ENCODE measurements at regions not wholly inside any gene's neighbourhood (a gene's known extent, or its start where the extent isn't known, plus 50 kb on each side); places are given as distances from the start of the nearest gene placed in this dataset.

- DNase-seq (ENCODE audit: extremely low read depth, low read depth), result no peak
Measured at GRCh38 chr1:173418107-173418985, 58.8 kb upstream of the PRDX6 start.

- DNase-seq (ENCODE audit: extremely low read depth, low read depth), result peak; percentile 89
Measured at GRCh38 chr1:173420330-173420806, 56.8 kb upstream of the PRDX6 start.

GRCh38 chr1:173421286-173421685 lies 55.8 kb upstream of the PRDX6 start:
- no peak for DNase-seq (ENCODE audit: extremely low read depth, low read depth)

- DNase-seq (ENCODE audit: extremely low read depth, low read depth), result no peak
Measured at GRCh38 chr1:173421789-173422188, 55.3 kb upstream of the PRDX6 start.

- DNase-seq (ENCODE audit: extremely low read depth, low read depth), result no peak
Measured at GRCh38 chr1:173422456-173422976, 54.6 kb upstream of the PRDX6 start.

GRCh38 chr1:173423291-173423690 lies 53.8 kb upstream of the PRDX6 start:
- DNase-seq (ENCODE audit: extremely low read depth, low read depth), result no peak

GRCh38 chr1:173424143-173424542 lies 53.0 kb upstream of the PRDX6 start:
- no peak for DNase-seq (ENCODE audit: extremely low read depth, low read depth)

- DNase-seq (ENCODE audit: extremely low read depth, low read depth), result no peak
Measured at GRCh38 chr1:173424782-173425407, 52.2 kb upstream of the PRDX6 start.

- DNase-seq (ENCODE audit: extremely low read depth, low read depth), result no peak
Measured at GRCh38 chr1:173426057-173426456, 51.1 kb upstream of the PRDX6 start.

- DNase-seq (ENCODE audit: extremely low read depth, low read depth), result no peak
Measured at GRCh38 chr1:173427146-173428054, 49.7 kb upstream of the PRDX6 start.
